ENCODE measurements at regions not wholly inside any gene's neighbourhood (a gene's known extent, or its start where the extent isn't known, plus 50 kb on each side); places are given as distances from the start of the nearest gene placed in this dataset.

- TF ChIP-seq POLR2A (IDR thresholded peaks at IDR 0.05; ENCODE audit: low read length), result no peak
- TF ChIP-seq GATA1 (IDR thresholded peaks at IDR 0.05; ENCODE audit: low read depth, low read length), result no peak
Observed at GRCh38 chr16:87119168-87119567, 198.0 kb downstream of the C16orf95 start.

All from erythroblast (primary cell).